Dedifferentiated amniotic fluid mesenchymal stem cell (primary cell): ENCODE measurements at regions not wholly inside any gene's neighbourhood (a gene's known extent, or its start where the extent isn't known, plus 50 kb on each side); places are given as distances from the start of the nearest gene placed in this dataset.

Experiments used
- DNase-seq: peaks from one replicate; pipeline ENCODE4 v3.0.0-alpha.2; 2016; ENCODE audit errors: extremely low spot score

- no peak for DNase-seq
These were observed 76.6 kb upstream of the ITGA4 start for GRCh38 chr2:181380581-181380980.

DNA sequence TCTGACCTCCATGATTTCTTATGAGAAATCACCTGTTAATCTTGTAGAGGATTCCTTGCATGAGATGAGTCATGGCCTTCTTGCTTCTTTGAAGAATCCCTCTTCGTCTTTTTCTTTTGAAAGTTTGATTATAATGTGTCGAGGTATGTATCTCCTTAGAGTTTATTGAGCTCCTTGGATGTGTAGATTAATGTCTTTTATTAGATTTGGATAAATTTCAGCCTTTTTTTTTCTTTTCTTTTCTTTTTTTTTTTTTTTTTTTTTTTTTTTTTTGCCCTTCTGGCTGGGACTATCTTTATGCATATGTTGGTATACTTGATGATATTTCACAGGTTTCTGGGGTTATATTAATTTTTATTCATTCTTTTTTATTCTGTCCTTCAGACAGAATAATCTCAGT, 72.3 kb upstream of the ITGA4 start:
- DNase-seq, result no peak

GRCh38 chr2:181389524-181389923, 67.7 kb upstream of the ITGA4 start:
- no peak for DNase-seq

DNA sequence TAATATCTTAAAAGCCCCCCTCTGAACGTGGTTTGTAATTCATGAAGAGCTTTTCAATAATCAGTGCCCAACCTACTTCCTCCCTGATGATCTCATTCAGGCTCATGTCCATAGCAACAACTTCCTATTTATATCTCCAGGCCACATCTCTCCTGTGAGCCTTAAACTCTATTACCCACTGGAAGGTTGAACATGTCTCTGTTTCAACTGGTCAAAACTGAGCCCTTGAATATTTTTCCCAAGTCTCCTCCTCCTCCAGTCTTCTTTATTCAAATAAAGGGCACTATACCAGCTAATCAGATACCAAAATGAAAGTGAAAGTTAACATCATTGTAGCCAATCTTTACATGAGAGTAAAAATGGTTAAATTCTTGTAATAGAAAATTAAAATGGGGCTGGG, 63.7 kb upstream of the ITGA4 start:
- DNase-seq, result peak; percentile 46

- no peak for DNase-seq
These were observed 62.3 kb upstream of the ITGA4 start for GRCh38 chr2:181394741-181395437.

DNA sequence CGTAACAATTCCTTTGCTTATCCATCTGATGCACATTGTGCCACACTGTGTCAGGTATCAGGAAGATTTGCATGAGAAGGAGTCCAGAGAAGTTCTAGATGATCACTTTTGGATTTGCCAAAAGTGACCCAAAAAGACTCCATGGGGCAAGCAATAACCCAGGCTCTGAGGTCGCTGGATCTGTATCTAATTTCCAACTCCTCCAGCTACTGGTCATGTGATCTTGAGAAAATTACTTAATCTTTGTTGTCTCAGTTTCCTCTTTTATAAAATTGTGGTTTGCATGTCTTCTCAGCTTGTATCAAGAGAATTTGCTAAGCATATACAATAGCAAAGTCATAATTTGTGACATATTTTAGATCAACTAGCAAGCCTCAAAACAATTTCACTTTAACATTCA, 61.3 kb upstream of the ITGA4 start:
- no peak for DNase-seq

DNA sequence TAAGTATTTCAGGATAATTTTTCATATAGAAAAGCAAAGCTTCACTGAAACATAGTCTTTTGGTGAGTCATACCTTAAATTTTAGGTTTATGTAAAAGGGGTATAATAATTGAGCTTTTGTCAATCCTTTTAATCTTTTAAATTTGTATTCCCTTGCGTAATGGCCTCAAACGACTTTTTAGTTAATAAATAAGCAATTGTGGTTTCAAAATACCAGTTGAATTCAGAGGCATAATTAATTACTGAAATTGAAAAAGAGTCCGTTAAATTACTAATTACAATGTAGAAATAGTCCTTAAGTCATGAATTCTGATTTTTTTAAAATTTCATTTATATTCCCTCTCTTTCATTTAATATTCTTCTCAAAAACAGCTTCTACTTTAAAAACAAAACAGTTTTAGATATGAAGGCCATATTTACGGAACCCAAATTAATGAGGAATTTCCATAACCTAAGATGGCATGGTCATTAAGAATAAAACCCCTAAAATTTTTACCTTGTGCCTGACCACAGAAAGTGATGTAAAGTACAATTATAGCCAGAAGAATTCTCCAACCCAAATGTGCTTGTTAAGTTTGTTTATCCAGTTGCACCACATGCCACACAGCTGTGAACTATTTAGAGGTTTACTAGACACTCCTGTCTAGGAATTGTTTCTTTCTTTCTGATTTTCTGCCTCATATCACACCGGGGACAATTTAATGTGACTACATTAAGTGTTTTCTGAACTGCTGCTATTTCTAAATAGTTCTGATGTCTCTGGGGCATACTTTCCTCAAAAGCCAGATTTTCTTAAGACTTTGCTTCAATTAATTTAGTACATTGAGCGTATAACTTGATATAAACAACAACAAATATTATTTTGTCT, 60.7 kb upstream of the ITGA4 start:
- no peak for DNase-seq

- DNase-seq, result no peak
These were observed 59.9 kb upstream of the ITGA4 start for GRCh38 chr2:181397331-181397730.

GRCh38 chr2:181398000-181398399, 59.2 kb upstream of the ITGA4 start:
- DNase-seq, result no peak

DNA sequence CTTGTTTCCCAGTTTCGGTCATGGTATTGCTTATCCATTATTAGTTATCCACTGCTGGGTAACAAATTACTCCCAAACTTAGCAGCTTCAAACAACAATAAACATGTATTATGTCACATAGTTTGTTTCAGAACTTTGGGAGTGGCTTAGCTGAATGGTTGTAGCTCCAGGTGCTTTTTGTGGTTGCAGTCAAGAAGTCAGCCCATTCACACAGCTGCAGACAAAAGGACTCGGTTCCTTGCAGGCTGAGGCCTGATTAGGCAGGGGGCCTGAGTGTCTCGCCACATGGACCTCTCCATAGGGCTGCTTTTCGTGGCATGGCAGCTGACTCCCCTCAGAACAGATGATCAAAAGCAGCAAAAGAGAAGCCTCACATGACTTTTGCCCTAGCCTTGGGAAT, 58.2 kb upstream of the ITGA4 start:
- no peak for DNase-seq

DNA sequence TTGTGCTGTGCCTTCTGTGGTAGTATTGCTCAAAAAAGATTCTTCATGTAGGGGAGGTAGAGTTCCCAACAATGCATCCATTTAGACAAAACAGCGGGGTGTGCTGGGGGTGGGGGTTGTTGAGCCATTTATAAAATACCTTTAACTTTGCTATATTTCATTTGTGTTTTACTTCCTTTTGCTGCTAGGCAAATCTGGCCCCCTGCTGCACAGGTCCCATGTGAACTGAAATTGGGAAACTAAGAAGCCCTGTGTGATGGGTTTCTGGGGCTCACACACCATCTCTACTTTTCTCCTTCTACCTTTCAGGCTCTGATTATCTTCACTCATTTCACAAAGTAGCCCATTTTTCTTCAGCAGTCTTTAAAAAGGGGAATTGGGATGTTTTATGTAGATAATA, 52.7 kb upstream of the ITGA4 start:
- DNase-seq, result no peak

DNA sequence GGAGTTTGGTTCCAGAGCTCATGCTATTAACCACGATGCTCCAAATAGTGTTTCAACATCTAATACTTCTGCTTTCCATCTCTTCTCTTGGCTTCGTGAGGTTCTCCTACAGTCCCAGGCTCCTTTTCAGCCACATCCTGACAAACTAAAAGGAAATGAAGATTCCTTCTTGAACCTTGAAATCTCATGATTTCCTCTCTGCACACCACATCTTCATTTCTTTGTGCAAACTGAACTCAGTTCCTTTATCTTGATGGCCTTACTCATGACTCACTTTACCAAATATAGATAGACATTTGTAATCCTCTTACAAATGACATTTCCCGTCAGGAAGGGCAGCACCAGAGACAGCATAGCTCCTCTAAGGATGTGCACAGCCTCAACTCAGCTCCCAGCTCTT, 50.0 kb upstream of the ITGA4 start:
- no peak for DNase-seq
